Ovary (tissue), 7 donors: ENCODE measurements at regions not wholly inside any gene's neighbourhood (a gene's known extent, or its start where the extent isn't known, plus 50 kb on each side); places are given as distances from the start of the nearest gene placed in this dataset.
"Not testable (repeated sequence)": the region's sequence is repeated elsewhere in the genome, so short reads cannot be mapped to it uniquely, and the experiment has no call there.

Experiments used
- DNase-seq, 5 donors: peaks; one replicate each; pipeline ENCODE4 v3.0.0-alpha.2; 2019 to 2020
- H3K27ac ChIP-seq, 2 donors: fragments of 200-600 bp; one replicate each; pipeline versions ENCODE4 v1.5.1 to v1.8.0; 2019 to 2022
- H3K27me3 ChIP-seq: fragments of 200-600 bp; one replicate; pipeline ENCODE4 v1.8.0; 2022
- H3K36me3 ChIP-seq: fragments of 200-600 bp; sonication (generic); one replicate; pipeline ENCODE4 v1.5.1; 2019
- H3K4me1 ChIP-seq: one replicate; pipeline ENCODE4 v1.8.1; 2013; ENCODE audit warnings: mild to moderate bottlenecking, moderate library complexity; ENCODE audit not compliant: insufficient read depth
- H3K4me3 ChIP-seq: fragments of 200-600 bp; sonication (generic); one replicate; pipeline ENCODE4 v1.5.1; 2017
- H3K9me3 ChIP-seq, 2 donors: fragments of 200-600 bp in 1 of 2; sonication (generic) in 1 of 2; one replicate each; pipeline versions ENCODE4 v1.5.1 to v1.8.1; 2013 to 2019; ENCODE audit warnings: mild to moderate bottlenecking in 1 of 2, moderate library complexity in 1 of 2
- CTCF ChIP-seq, 3 donors: fragments of 450-650 bp in 2 of 3; fragments of 200-600 bp in 1 of 3; IDR thresholded peaks; one replicate each; pipeline versions ENCODE4 v1.5.1 to v1.8.0; 2016 to 2022; ENCODE audit warnings: antibody characterized with exemption in 3 of 3, mild to moderate bottlenecking in 1 of 3
- EP300 ChIP-seq: sonication (generic); formaldehyde crosslinking; IDR thresholded peaks from one replicate; pipeline ENCODE4 v1.6.1; 2017; ENCODE audit warnings: antibody characterized with exemption
- POLR2A ChIP-seq: fragments of 450-650 bp; IDR thresholded peaks from one replicate; pipeline ENCODE4 v1.6.1; 2017; ENCODE audit warnings: antibody characterized with exemption, mild to moderate bottlenecking, moderate library complexity
- WGBS, 3 donors: extraction: QIAGEN DNeasy Blood & Tissue Kit in 1 of 3; methylation state at CpG; one replicate each; pipeline versions ENCODE4 v1.1.5 to v1.1.7; 2013 to 2017; 5-methylcytosine and 5-hydroxymethylcytosine counted together
- intact Hi-C, 4 donors: fragments of 100-400 bp; cut with DNase I; formaldehyde crosslinking; loops; one replicate each; pipeline versions ENCODE4 v1.11.0 to v1.15.1; 2022 to 2023
- donor health status: DM: no; HTN: no; CAD: no; lungs with moderate emphysema.
- donor health status: DM: no; HTN: no; CAD: no.
- donor health status: Bipolar disorder and iron deficiency.
- donor health status: DM: no; HTN: no; CAD: no.
- donor health status: DM: yes; HTN: yes; CAD: no.

DNA sequence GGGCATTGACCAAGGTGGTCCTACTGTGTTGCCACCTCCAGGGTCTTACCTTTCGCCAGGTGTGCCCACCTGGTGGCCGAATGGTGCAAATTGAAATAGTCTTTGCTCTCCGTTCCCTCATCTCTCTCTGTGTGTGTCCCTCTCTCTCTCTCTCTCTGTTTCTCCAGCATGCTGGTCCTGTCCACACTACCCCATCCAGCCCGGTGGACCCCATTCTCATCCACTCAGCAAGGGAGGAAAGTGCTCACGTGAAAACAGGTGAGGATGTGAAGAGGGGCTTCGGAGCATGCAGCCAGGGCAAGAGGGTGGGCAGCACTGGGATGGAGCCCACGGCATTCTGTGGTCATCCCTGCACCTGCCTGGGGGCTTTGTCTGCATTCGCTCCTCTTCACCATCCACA, 150.1 kb downstream of the CRLF2 start:
- 72 to 76% (median 74%) methylated on average over 8 of the region's 8 CpGs for WGBS, 3 donors
- Histone ChIP-seq H3K9me3 (no peaks in the 10 kb centered on the region), H3K4me1 (no peaks in the 10 kb centered on the region), H3K27ac (no peak overlapping the region), H3K4me3 (no peak overlapping the region), H3K27me3 (no peaks in the 10 kb centered on the region), H3K36me3 (no peaks in the 10 kb centered on the region)
- intact Hi-C loops, result no loop called here
- no peak for TF ChIP-seq EP300
- no peak for TF ChIP-seq POLR2A
- TF ChIP-seq CTCF (IDR thresholded peaks at IDR 0.05), result no peak
- DNase-seq, result no peak

DNA sequence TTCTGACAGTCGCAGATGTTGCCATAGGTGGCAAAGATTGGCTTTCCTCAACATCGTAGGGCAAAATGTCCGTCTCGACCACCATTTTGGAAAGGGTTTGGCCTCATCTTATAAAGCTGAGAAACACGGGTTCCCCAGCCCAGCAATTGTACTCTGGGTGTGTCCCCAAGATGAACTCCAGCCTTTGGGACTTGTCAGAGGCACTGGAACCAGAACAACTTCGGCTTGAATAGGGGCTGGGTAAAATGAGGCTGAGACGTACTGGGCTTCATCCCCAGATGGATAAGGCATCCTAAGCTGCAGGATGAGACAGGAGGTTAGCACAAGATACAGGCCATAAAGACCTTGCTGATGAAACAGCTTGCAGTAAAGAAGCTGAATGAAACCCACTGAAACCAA, 151.9 kb downstream of the CRLF2 start:
- DNase-seq, result no peak
- no peak overlapping the region for H3K4me3 ChIP-seq
- 81 to 90% (median 85%) methylated on average over 7 of the region's 7 CpGs for WGBS, 3 donors
- no peak overlapping the region for H3K27ac ChIP-seq
- H3K9me3 ChIP-seq, result no peaks in the 10 kb centered on the region
- TF ChIP-seq CTCF (IDR thresholded peaks at IDR 0.05) (no peak), POLR2A (no peak), EP300 (no peak)
- H3K27me3 ChIP-seq, result no peaks in the 10 kb centered on the region
- H3K4me1 ChIP-seq, result no peaks in the 10 kb centered on the region
- intact Hi-C loops, result no loop called here
- no peaks in the 10 kb centered on the region for H3K36me3 ChIP-seq

DNA sequence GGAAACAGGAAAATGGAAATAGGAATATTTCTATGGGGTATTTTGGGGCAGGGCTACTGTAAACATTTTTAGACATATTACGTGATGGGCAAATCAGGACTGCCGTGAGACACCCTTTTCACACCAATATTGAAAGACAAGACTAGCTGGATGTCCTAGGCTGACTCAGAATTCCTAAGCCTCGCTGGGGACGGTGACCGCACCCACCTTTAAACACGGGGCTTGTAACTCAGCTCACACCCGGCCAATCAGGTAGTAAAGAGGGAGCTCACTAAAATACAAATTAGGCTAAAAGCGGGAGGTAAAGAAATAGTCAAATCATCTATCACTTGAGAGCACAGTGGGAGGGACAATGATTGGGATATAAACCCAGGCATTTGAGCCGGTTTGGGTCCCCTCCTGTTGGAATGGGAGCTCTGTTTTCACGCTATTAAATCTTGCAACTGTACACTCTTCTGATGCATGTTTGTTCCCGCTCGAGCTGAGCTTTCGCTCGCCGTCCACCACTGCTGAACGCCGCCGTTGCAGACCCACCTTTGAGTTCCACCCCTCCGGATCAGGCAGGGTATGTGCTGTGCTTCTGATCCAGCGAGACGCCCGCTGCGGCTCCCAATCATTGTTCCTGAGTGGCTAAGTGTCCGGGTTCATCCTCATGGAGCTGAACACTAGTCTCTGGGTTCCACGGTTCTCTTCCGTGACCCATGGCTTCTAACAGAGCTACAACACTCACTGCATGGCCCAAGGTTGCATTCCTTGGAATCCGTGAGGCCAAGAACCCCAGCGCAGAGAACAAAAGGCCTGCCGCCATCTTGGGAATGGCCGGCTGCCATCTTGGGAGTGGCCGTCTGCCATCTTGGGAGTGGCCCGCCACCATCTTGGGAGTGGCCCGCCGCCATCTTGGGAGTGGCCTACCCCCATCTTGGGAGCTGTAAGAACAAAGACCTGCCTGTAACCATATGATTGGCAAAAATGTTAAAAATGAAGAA, 152.6 kb downstream of the CRLF2 start:
- no peaks in the 10 kb centered on the region for H3K4me1 ChIP-seq
- 85 to 88% (median 86%) methylated on average over 34 of the region's 34 CpGs for WGBS, 3 donors
- no peaks in the 10 kb centered on the region for H3K36me3 ChIP-seq
- no peak overlapping the region for H3K4me3 ChIP-seq
- intact Hi-C loops, result no loop called here
- no peak for TF ChIP-seq POLR2A
- no peak for TF ChIP-seq CTCF (IDR thresholded peaks at IDR 0.05)
- TF ChIP-seq EP300, result no peak
- H3K27ac ChIP-seq, result no peak overlapping the region
- DNase-seq, result no peak
- H3K27me3 ChIP-seq, result no peaks in the 10 kb centered on the region
- no peaks in the 10 kb centered on the region for H3K9me3 ChIP-seq

DNA sequence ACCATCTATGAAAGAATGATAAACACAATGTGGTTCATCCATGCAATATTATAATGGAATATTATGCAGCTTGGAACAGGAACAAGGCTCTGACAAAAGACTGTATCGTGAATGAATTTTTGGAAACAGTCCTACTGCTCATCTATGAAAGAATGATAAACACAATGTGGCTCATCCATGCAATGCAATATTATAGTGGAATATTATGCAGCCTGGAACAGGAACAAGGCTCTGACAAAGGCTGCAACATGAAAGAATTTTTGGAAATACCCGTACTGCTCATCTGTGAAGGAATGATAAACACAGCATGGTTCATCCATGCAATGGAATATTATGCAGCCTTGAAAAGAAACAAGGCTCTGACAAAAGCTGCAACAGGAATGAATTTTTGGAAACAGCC, 158.8 kb downstream of the CRLF2 start:
- not testable (repeated sequence) for DNase-seq, H3K9me3 ChIP-seq

GRCh38 chrX:1053072-1053471, 159.4 kb downstream of the CRLF2 start:
- DNase-seq, result no peak
- intact Hi-C loops, result no loop called here
- Histone ChIP-seq H3K27ac (no peak overlapping the region), H3K9me3 (no peaks in the 10 kb centered on the region), H3K27me3 (no peaks in the 10 kb centered on the region), H3K36me3 (no peaks in the 10 kb centered on the region), H3K4me1 (no peaks in the 10 kb centered on the region), H3K4me3 (no peak overlapping the region)
- TF ChIP-seq CTCF (IDR thresholded peaks at IDR 0.05) (no peak), POLR2A (no peak), EP300 (no peak)
- WGBS, 3 donors, result 81 to 92% (median 85%) methylated on average over 2 of the region's 2 CpGs

More for the DNA sequence above, 158.8 kb downstream of the CRLF2 start:
- H3K27me3 ChIP-seq, H3K36me3 ChIP-seq, intact Hi-C loops, H3K4me1 ChIP-seq, H3K27ac ChIP-seq, H3K4me3 ChIP-seq: not testable (repeated sequence)
- 45 to 72% (median 66%) methylated on average over 2 of the region's 2 CpGs for WGBS, 3 donors
